ENCODE measurements at regions not wholly inside any gene's neighbourhood (a gene's known extent, or its start where the extent isn't known, plus 50 kb on each side); places are given as distances from the start of the nearest gene placed in this dataset.

GRCh38 chr12:63302941-63303536, 152.0 kb upstream of the AVPR1A start:
- peak; percentile 28; the same call in 1 of the 2 replicates for ATAC-seq
- no peak overlapping the region for H3K4me3 Mint-ChIP-seq
- no peaks in the 10 kb centered on the region for H3K9me3 Mint-ChIP-seq
- no peak overlapping the region for H3K27ac Mint-ChIP-seq
- H3K36me3 Mint-ChIP-seq: no peaks in the 10 kb centered on the region
- TF ChIP-seq ZNF423 (CRISPR knock-in tag; IDR thresholded peaks at IDR 0.05) (no peak), EMX1 (CRISPR knock-in tag; IDR thresholded peaks at IDR 0.05) (no peak), ZNF121 (CRISPR knock-in tag; IDR thresholded peaks at IDR 0.05) (no peak), AFF4 (CRISPR knock-in tag; IDR thresholded peaks at IDR 0.05; ENCODE audit: borderline replicate concordance) (no peak), FOXJ3 (CRISPR knock-in tag; IDR thresholded peaks at IDR 0.05; ENCODE audit: borderline replicate concordance) (no peak), GABPB1 (CRISPR knock-in tag; IDR thresholded peaks at IDR 0.05) (no peak), ZNF317 (CRISPR knock-in tag; IDR thresholded peaks at IDR 0.05; ENCODE audit: borderline replicate concordance, low read depth) (no peak), STAT6 (CRISPR knock-in tag; conservative IDR thresholded peaks at IDR 0.05; ENCODE audit: low read depth) (no peak), KAT7 (CRISPR knock-in tag; IDR thresholded peaks at IDR 0.05; ENCODE audit: borderline replicate concordance) (no peak), MXD4 (CRISPR knock-in tag; IDR thresholded peaks at IDR 0.05; ENCODE audit: borderline replicate concordance) (no peak), ZNF532 (CRISPR knock-in tag; IDR thresholded peaks at IDR 0.05; ENCODE audit: borderline replicate concordance) (no peak), SMAD4 (CRISPR knock-in tag; IDR thresholded peaks at IDR 0.05) (no peak), ATF1 (CRISPR knock-in tag; IDR thresholded peaks at IDR 0.05) (no peak), ERG (CRISPR knock-in tag; IDR thresholded peaks at IDR 0.05) (no peak), ZNF512 (CRISPR knock-in tag; IDR thresholded peaks at IDR 0.05; ENCODE audit: borderline replicate concordance) (no peak), E2F1 (CRISPR knock-in tag; IDR thresholded peaks at IDR 0.05) (no peak), ZNF232 (CRISPR knock-in tag; IDR thresholded peaks at IDR 0.05) (no peak), ZBTB21 (CRISPR knock-in tag; IDR thresholded peaks at IDR 0.05; ENCODE audit: borderline replicate concordance) (no peak), CREB1 (CRISPR knock-in tag; IDR thresholded peaks at IDR 0.05) (no peak), ZNF425 (CRISPR knock-in tag; conservative IDR thresholded peaks at IDR 0.05) (no peak)
- H3K4me1 Mint-ChIP-seq: peaks cover 17% of the 10 kb centered on the region
- no peaks in the 10 kb centered on the region for H3K27me3 Mint-ChIP-seq (ENCODE audit: low read depth)
- CTCF ChIA-PET: no interaction called here
- POLR2A ChIA-PET: no interaction called here
- DNase-seq (ENCODE audit: low spot score): no peak

All from WTC11 (cell line).